NB4 (cell line): ENCODE measurements at regions not wholly inside any gene's neighbourhood (a gene's known extent, or its start where the extent isn't known, plus 50 kb on each side); places are given as distances from the start of the nearest gene placed in this dataset.

Source experiments
- MYC ChIP-seq: IDR thresholded peaks from 2 replicates; pipeline ENCODE4 v1.6.1; 2011; ENCODE audit warnings: low read depth, low read length
- POLR2A ChIP-seq: IDR thresholded peaks from 2 replicates; pipeline ENCODE4 v1.6.1; 2011; ENCODE audit warnings: mild to moderate bottlenecking; ENCODE audit not compliant: insufficient read length; ENCODE audit errors: extremely low read depth
- TF ChIP-seq, protein P1 (sequence below): IDR thresholded peaks from one replicate; pipeline ENCODE4 v1.5.1; 2012; ENCODE audit warnings: low read depth, low read length
- TF ChIP-seq, protein P2 (sequence below): IDR thresholded peaks from 2 replicates; pipeline ENCODE4 v1.6.1; 2011; ENCODE audit warnings: low read depth, low read length

GRCh38 chr12:90028635-90029051 is 320.0 kb upstream of the ATP2B1 start:
- TF ChIP-seq, protein P1, sequence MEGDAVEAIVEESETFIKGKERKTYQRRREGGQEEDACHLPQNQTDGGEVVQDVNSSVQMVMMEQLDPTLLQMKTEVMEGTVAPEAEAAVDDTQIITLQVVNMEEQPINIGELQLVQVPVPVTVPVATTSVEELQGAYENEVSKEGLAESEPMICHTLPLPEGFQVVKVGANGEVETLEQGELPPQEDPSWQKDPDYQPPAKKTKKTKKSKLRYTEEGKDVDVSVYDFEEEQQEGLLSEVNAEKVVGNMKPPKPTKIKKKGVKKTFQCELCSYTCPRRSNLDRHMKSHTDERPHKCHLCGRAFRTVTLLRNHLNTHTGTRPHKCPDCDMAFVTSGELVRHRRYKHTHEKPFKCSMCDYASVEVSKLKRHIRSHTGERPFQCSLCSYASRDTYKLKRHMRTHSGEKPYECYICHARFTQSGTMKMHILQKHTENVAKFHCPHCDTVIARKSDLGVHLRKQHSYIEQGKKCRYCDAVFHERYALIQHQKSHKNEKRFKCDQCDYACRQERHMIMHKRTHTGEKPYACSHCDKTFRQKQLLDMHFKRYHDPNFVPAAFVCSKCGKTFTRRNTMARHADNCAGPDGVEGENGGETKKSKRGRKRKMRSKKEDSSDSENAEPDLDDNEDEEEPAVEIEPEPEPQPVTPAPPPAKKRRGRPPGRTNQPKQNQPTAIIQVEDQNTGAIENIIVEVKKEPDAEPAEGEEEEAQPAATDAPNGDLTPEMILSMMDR, result no peak
- TF ChIP-seq POLR2A, result no peak
- TF ChIP-seq MYC, result no peak
- TF ChIP-seq, protein P2, sequence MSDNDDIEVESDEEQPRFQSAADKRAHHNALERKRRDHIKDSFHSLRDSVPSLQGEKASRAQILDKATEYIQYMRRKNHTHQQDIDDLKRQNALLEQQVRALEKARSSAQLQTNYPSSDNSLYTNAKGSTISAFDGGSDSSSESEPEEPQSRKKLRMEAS, result no peak
